ENCODE measurements at regions not wholly inside any gene's neighbourhood (a gene's known extent, or its start where the extent isn't known, plus 50 kb on each side); places are given as distances from the start of the nearest gene placed in this dataset.
"Not testable (repeated sequence)": the region's sequence is repeated elsewhere in the genome, so short reads cannot be mapped to it uniquely, and the experiment has no call there.

- no peak for TF ChIP-seq CTCF (IDR thresholded peaks at IDR 0.05)
- 81 to 89% methylated on average over 2 of the region's 2 CpGs for WGBS, 2 donors
- no peaks in the 10 kb centered on the region for H3K36me3 ChIP-seq
- no peak for ATAC-seq
- no peaks in the 10 kb centered on the region for H3K27me3 ChIP-seq
- no peak overlapping the region for H3K27ac ChIP-seq
- no peaks in the 10 kb centered on the region for H3K4me1 ChIP-seq
- intact Hi-C loops (cut with DNase I) = no loop called here
- H3K9me3 ChIP-seq = peaks cover 0 to 3% (median 0%) of the 10 kb centered on the region in 4 donors
- FAIRE-seq = no peak
- no peak overlapping the region for H3K4me3 ChIP-seq
- DNase-seq = no peak
Measured at GRCh38 chr7:91608606-91609005, 271.9 kb downstream of the MTERF1 start.

GRCh38 chr7:91609525-91609924 lies 271.0 kb downstream of the MTERF1 start:
- FAIRE-seq = no peak

DNA sequence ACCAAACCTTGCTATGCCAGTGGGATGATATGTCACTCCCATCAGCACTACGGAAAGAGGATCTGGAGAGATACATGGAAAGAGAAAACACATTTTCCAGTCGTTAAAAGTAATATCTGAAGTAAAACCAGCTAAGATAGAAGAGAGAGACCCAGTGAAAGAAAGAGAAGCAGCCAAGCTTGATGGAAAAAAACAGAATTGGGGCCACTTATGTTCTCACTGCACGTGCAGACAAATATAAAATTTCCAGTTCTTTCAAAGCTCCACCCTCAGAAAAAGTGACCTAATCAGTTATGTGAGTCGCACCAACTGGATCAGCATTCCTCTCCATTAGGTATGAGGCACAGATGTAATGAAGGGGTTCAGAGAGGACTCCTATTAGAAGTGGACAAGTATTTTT lies 266.1 kb downstream of the MTERF1 start:
- no peak overlapping the region for H3K27ac ChIP-seq
- no peaks in the 10 kb centered on the region for H3K27me3 ChIP-seq
- ATAC-seq = no peak
- H3K4me1 ChIP-seq = no peaks in the 10 kb centered on the region
- WGBS, 2 donors = 68 to 82% methylated on average over 4 of the region's 4 CpGs
- no peak for TF ChIP-seq CTCF (IDR thresholded peaks at IDR 0.05)
- DNase-seq = no peak
- no peaks in the 10 kb centered on the region for H3K9me3 ChIP-seq
- FAIRE-seq = no peak
- intact Hi-C loops (cut with DNase I) = no loop called here
- no peaks in the 10 kb centered on the region for H3K36me3 ChIP-seq
- H3K4me3 ChIP-seq = no peak overlapping the region

More at GRCh38 chr7:91609525-91609924, 271.0 kb downstream of the MTERF1 start:
- no peak overlapping the region for H3K4me3 ChIP-seq
- H3K27ac ChIP-seq = no peak overlapping the region
- peaks cover 0 to 3% (median 0%) of the 10 kb centered on the region in 4 donors for H3K9me3 ChIP-seq
- TF ChIP-seq CTCF (IDR thresholded peaks at IDR 0.05) = no peak
- DNase-seq (no peak), ATAC-seq (no peak)
- H3K36me3 ChIP-seq = no peaks in the 10 kb centered on the region
- H3K27me3 ChIP-seq = no peaks in the 10 kb centered on the region
- no peaks in the 10 kb centered on the region for H3K4me1 ChIP-seq
- intact Hi-C loops (cut with DNase I) = no loop called here

- TF ChIP-seq CTCF (IDR thresholded peaks at IDR 0.05) = no peak
- Histone ChIP-seq H3K27ac (no peak overlapping the region), H3K36me3 (no peaks in the 10 kb centered on the region), H3K4me3 (no peak overlapping the region), H3K4me1 (no peaks in the 10 kb centered on the region), H3K9me3 (no peaks in the 10 kb centered on the region), H3K27me3 (no peaks in the 10 kb centered on the region)
- 42 to 54% methylated on average over 6 of the region's 6 CpGs for WGBS, 2 donors
- intact Hi-C loops (cut with DNase I) = no loop called here
- no peak for DNase-seq
- ATAC-seq = no peak
- no peak for FAIRE-seq
Measured at GRCh38 chr7:91618776-91619765, 261.4 kb downstream of the MTERF1 start.

GRCh38 chr7:91620827-91621226 lies 259.7 kb downstream of the MTERF1 start:
- intact Hi-C loops (cut with DNase I) = no loop called here
- no peak overlapping the region for H3K27ac ChIP-seq
- H3K4me3 ChIP-seq = no peak overlapping the region
- FAIRE-seq = no peak
- WGBS, 2 donors = 51 to 62% methylated on average over 1 of the region's 1 CpG
- H3K36me3 ChIP-seq = no peaks in the 10 kb centered on the region
- no peaks in the 10 kb centered on the region for H3K4me1 ChIP-seq
- no peaks in the 10 kb centered on the region for H3K9me3 ChIP-seq
- no peak for ATAC-seq
- no peaks in the 10 kb centered on the region for H3K27me3 ChIP-seq
- DNase-seq = no peak
- no peak for TF ChIP-seq CTCF (IDR thresholded peaks at IDR 0.05)

GRCh38 chr7:91627324-91627723 lies 253.2 kb downstream of the MTERF1 start:
- not testable (repeated sequence) for ATAC-seq, H3K9me3 ChIP-seq

More at GRCh38 chr7:91627324-91627723, 253.2 kb downstream of the MTERF1 start:
- FAIRE-seq; H3K4me1 ChIP-seq; H3K27ac ChIP-seq; H3K4me3 ChIP-seq; H3K27me3 ChIP-seq; intact Hi-C loops (cut with DNase I); H3K36me3 ChIP-seq: not testable (repeated sequence)
- 88 to 91% methylated on average over 21 to 28 of the region's 28 CpGs for WGBS, 2 donors
- DNase-seq = peak in 1 of 6 donors; percentile 58
